GM12878 (cell line): ENCODE measurements at regions not wholly inside any gene's neighbourhood (a gene's known extent, or its start where the extent isn't known, plus 50 kb on each side); places are given as distances from the start of the nearest gene placed in this dataset.

Experiments used
- ATAC-seq: fragments of 200-7000 bp; cut with Tn5 transposase; 3 replicates; pipeline ENCODE4 v1.9.1; 2020; ENCODE audit warnings: mild to moderate bottlenecking, moderate library complexity
- BruUV-seq: library from RNA; stranded (reverse); fragments of 400-500 nt; replicated peaks from 2 replicates; lab custom pipeline; 2021; lab: Mats Ljungman, UMichigan
- CTCF ChIA-PET: fragments of 300-600 bp; sonication (Branson Sonifier 250); formaldehyde crosslinking; extraction: SDS; loops from one replicate; lab custom pipeline; 2021; ENCODE audit warnings: inconsistent platforms; lab: Yijun Ruan, JAX
- POLR2A ChIA-PET: fragments of 350-600 bp; formaldehyde crosslinking; extraction: SDS; loops from one replicate; lab custom pipeline; 2021; ENCODE audit warnings: inconsistent platforms; lab: Charles Lee
- RAD21 ChIA-PET: fragments of 300-600 bp; sonication (Branson Sonifier 250); formaldehyde crosslinking; loops from one replicate; lab custom pipeline; 2023; ENCODE audit warnings: antibody characterized with exemption; ENCODE audit not compliant: unreplicated experiment; lab: Charles Lee
- SMC1A ChIA-PET: fragments of 300-600 bp; sonication (Branson Sonifier 250); formaldehyde crosslinking; loops from one replicate; lab custom pipeline; 2023; ENCODE audit not compliant: unreplicated experiment, uncharacterized antibody; lab: Charles Lee
- DNase-seq: peaks from one replicate; pipeline ENCODE4 v3.0.0-alpha.2; 2011; ENCODE audit warnings: low read depth, low spot score
- FAIRE-seq: peaks from 3 replicates; lab custom pipeline; 2011; peaks lifted over from hg19 to GRCh38; lab: Jason Lieb, UNC
- H2AFZ ChIP-seq: 2 replicates; pipeline ENCODE4 v1.6.0; 2011; ENCODE audit warnings: low read depth, low read length, control low read depth; ENCODE audit not compliant: control insufficient read depth
- H3K27ac ChIP-seq: 2 replicates; pipeline ENCODE4 v1.5.1; 2011; ENCODE audit warnings: control low read depth; ENCODE audit not compliant: control insufficient read depth, insufficient read depth
- H3K27me3 ChIP-seq, 2 experiments: replicated peaks in 1 of 2; 2 replicates each; pipeline versions ENCODE4 v1.6.0 to v1.6.1; 2011; ENCODE audit warnings: low read length in 1 of 2; ENCODE audit not compliant: control insufficient read depth in 2 of 2, insufficient read depth in 2 of 2
- H3K36me3 ChIP-seq, 2 experiments: 2 replicates each; pipeline ENCODE4 v1.5.1; 2011; ENCODE audit warnings: low read length in 1 of 2; ENCODE audit not compliant: control insufficient read depth in 2 of 2, insufficient read depth in 2 of 2
- H3K4me1 ChIP-seq: 2 replicates; pipeline ENCODE4 v1.6.1; 2011; ENCODE audit warnings: mild to moderate bottlenecking, low read length, moderate library complexity, mixed read lengths; ENCODE audit not compliant: control insufficient read depth, insufficient read depth
- H3K4me2 ChIP-seq: 2 replicates; pipeline ENCODE4 v1.6.0; 2011; ENCODE audit warnings: control low read depth; ENCODE audit not compliant: control insufficient read depth, insufficient read depth
- H3K4me3 ChIP-seq: fragments of 200-600 bp; sonication (generic); 2 replicates; pipeline ENCODE4 v1.5.1; 2016
- H3K79me2 ChIP-seq: 2 replicates; pipeline ENCODE4 v1.6.0; 2011; ENCODE audit warnings: low read length; ENCODE audit not compliant: control insufficient read depth, insufficient read depth
- H3K9ac ChIP-seq: 2 replicates; pipeline ENCODE4 v1.8.0; 2011; ENCODE audit warnings: low read length, control low read depth, mixed read lengths; ENCODE audit not compliant: control insufficient read depth, insufficient read depth
- H3K9me3 ChIP-seq: replicated peaks from 3 replicates; pipeline ENCODE4 v1.5.1; 2011; ENCODE audit warnings: mild to moderate bottlenecking, low read length; ENCODE audit not compliant: control insufficient read depth, insufficient read depth
- H4K20me1 ChIP-seq: 2 replicates; pipeline ENCODE4 v1.6.0; 2011; ENCODE audit not compliant: control insufficient read depth, insufficient read depth
- EED ChIP-seq: sonication (generic); IDR thresholded peaks from 2 replicates; pipeline ENCODE4 v1.6.1; 2016; ENCODE audit warnings: antibody characterized with exemption, low read depth
- EGR1 ChIP-seq, 2 experiments: IDR thresholded peaks; 1 replicate in 1 of 2; 2 replicates in 1 of 2; pipeline ENCODE4 v1.6.1; 2011 to 2012; ENCODE audit warnings: low read depth in 2 of 2, low read length in 2 of 2, borderline replicate concordance in 1 of 2, mild to moderate bottlenecking in 1 of 2, moderate library complexity in 1 of 2
- ESRRA ChIP-seq: IDR thresholded peaks from 2 replicates; pipeline ENCODE4 v1.6.1; 2012; ENCODE audit warnings: mild to moderate bottlenecking, low read length, improper control_type of control experiment
- EZH2 ChIP-seq: IDR thresholded peaks from 2 replicates; pipeline ENCODE4 v1.6.1; 2012; ENCODE audit warnings: low read depth, mild to moderate bottlenecking, control low read depth, inconsistent platforms, low read length, borderline replicate concordance; ENCODE audit not compliant: control insufficient read depth
- FOS ChIP-seq: IDR thresholded peaks from 3 replicates; pipeline ENCODE4 v1.6.1; 2011; ENCODE audit warnings: borderline replicate concordance; ENCODE audit not compliant: insufficient read length; ENCODE audit errors: extremely low read depth
- GATAD2B ChIP-seq: fragments of 450-650 bp; conservative IDR thresholded peaks from 2 replicates; pipeline ENCODE4 v1.6.1; 2017; ENCODE audit warnings: low read depth, mild to moderate bottlenecking, moderate library complexity
- HCFC1 ChIP-seq: fragments of 150-350 bp; IDR thresholded peaks from 2 replicates; pipeline ENCODE4 v1.6.1; 2014; ENCODE audit warnings: low read length
- KLF5 ChIP-seq: fragments of 450-650 bp; IDR thresholded peaks from 2 replicates; pipeline ENCODE4 v1.6.1; 2014; ENCODE audit warnings: mild to moderate bottlenecking; ENCODE audit not compliant: partially characterized antibody
- NBN ChIP-seq: fragments of 450-650 bp; IDR thresholded peaks from 2 replicates; pipeline ENCODE4 v1.6.1; 2016
- PAX8 ChIP-seq: fragments of 450-650 bp; IDR thresholded peaks from 2 replicates; pipeline ENCODE4 v1.6.1; 2017; ENCODE audit warnings: mild to moderate bottlenecking, moderate library complexity
- POLR2A ChIP-seq: IDR thresholded peaks from 2 replicates; pipeline ENCODE4 v1.6.1; 2011; ENCODE audit warnings: low read depth, mild to moderate bottlenecking, low read length
- POLR2AphosphoS2 ChIP-seq: IDR thresholded peaks from 2 replicates; pipeline ENCODE4 v1.6.1; 2011; ENCODE audit warnings: low read depth, mild to moderate bottlenecking, low read length, improper control_type of control experiment, moderate library complexity
- RCOR1 ChIP-seq: conservative IDR thresholded peaks from 2 replicates; pipeline ENCODE4 v1.6.1; 2012; ENCODE audit warnings: low read depth, low read length, improper control_type of control experiment
- RFX5 ChIP-seq: IDR thresholded peaks from 2 replicates; pipeline ENCODE4 v1.6.1; 2011; ENCODE audit warnings: low read depth, low read length, improper control_type of control experiment
- SUZ12 ChIP-seq: fragments of 200-600 bp; sonication (generic); IDR thresholded peaks from one replicate; pipeline ENCODE4 v1.6.1; 2018; ENCODE audit warnings: antibody characterized with exemption, mild to moderate bottlenecking; ENCODE audit not compliant: unreplicated experiment
- WGBS: methylation state at CpG from one replicate; pipeline ENCODE4 v1.1.6; 2016; ENCODE audit warnings: low lambda C conversion rate; ENCODE audit not compliant: insufficient replicate concordance, insufficient coverage; ENCODE audit errors: missing lambda C conversion rate; 5-methylcytosine and 5-hydroxymethylcytosine counted together
- in situ Hi-C: fragments of 300-500 bp; cut with MboI; formaldehyde crosslinking; loops from 9 replicates; pipeline ENCODE4 v1.14.3; 2018; ENCODE audit warnings: mixed read lengths
- intact Hi-C: fragments of 100-400 bp; cut with micrococcal nuclease; formaldehyde crosslinking; loops from one replicate; pipeline ENCODE4 v1.14.2; 2022; ENCODE audit not compliant: unreplicated experiment
- TF ChIP-seq, protein P1 (sequence below): fragments of 150-350 bp; IDR thresholded peaks from 2 replicates; pipeline ENCODE4 v1.6.1; 2016; ENCODE audit warnings: low read depth, low read length
- TF ChIP-seq, protein P2 (sequence below): fragments of 450-650 bp; IDR thresholded peaks from 2 replicates; pipeline ENCODE4 v1.6.1; 2018; ENCODE audit warnings: borderline replicate concordance, mild to moderate bottlenecking; ENCODE audit not compliant: partially characterized antibody
- TF ChIP-seq, protein P3 (sequence below): fragments of 450-650 bp; IDR thresholded peaks from 2 replicates; pipeline ENCODE4 v1.6.1; 2018; ENCODE audit warnings: mild to moderate bottlenecking, low read depth, moderate library complexity; ENCODE audit not compliant: partially characterized antibody

DNA sequence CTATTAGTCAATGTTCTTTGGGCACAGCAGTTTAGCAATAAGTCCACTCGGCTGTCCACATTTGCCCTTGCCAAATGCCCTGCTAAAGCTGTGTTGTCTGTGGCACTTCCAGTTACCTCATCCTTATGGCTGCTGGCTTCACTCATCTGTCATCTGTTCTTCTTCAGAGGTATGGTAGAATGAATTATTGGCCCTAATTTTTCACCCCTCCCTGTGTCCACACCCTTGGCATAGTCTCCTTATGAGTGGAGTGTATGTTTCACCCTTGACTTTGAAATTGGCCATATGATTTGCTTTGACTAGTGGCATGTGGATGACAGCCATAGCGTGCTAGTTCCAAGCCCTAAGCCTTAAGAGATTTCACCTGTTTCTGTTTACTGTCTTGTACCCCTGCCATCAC is 72.1 kb upstream of the EPHB1 start:
- in situ Hi-C loops, result no loop called here
- no peak for TF ChIP-seq POLR2AphosphoS2
- TF ChIP-seq, protein P1, sequence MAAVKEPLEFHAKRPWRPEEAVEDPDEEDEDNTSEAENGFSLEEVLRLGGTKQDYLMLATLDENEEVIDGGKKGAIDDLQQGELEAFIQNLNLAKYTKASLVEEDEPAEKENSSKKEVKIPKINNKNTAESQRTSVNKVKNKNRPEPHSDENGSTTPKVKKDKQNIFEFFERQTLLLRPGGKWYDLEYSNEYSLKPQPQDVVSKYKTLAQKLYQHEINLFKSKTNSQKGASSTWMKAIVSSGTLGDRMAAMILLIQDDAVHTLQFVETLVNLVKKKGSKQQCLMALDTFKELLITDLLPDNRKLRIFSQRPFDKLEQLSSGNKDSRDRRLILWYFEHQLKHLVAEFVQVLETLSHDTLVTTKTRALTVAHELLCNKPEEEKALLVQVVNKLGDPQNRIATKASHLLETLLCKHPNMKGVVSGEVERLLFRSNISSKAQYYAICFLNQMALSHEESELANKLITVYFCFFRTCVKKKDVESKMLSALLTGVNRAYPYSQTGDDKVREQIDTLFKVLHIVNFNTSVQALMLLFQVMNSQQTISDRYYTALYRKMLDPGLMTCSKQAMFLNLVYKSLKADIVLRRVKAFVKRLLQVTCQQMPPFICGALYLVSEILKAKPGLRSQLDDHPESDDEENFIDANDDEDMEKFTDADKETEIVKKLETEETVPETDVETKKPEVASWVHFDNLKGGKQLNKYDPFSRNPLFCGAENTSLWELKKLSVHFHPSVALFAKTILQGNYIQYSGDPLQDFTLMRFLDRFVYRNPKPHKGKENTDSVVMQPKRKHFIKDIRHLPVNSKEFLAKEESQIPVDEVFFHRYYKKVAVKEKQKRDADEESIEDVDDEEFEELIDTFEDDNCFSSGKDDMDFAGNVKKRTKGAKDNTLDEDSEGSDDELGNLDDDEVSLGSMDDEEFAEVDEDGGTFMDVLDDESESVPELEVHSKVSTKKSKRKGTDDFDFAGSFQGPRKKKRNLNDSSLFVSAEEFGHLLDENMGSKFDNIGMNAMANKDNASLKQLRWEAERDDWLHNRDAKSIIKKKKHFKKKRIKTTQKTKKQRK, result no peak
- TF ChIP-seq, protein P2, sequence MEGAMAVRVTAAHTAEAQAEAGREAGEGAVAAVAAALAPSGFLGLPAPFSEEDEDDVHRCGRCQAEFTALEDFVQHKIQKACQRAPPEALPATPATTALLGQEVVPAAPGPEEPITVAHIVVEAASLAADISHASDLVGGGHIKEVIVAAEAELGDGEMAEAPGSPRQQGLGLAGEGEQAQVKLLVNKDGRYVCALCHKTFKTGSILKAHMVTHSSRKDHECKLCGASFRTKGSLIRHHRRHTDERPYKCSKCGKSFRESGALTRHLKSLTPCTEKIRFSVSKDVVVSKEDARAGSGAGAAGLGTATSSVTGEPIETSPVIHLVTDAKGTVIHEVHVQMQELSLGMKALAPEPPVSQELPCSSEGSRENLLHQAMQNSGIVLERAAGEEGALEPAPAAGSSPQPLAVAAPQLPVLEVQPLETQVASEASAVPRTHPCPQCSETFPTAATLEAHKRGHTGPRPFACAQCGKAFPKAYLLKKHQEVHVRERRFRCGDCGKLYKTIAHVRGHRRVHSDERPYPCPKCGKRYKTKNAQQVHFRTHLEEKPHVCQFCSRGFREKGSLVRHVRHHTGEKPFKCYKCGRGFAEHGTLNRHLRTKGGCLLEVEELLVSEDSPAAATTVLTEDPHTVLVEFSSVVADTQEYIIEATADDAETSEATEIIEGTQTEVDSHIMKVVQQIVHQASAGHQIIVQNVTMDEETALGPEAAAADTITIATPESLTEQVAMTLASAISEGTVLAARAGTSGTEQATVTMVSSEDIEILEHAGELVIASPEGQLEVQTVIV, result no peak
- no peak for TF ChIP-seq EGR1 (IDR thresholded peaks at IDR 0.05; ENCODE audit: borderline replicate concordance in 1 of 2, low read depth in 2 of 2, low read length in 2 of 2)
- no peak for TF ChIP-seq RFX5
- no peak for TF ChIP-seq ESRRA
- no peak for TF ChIP-seq KLF5
- TF ChIP-seq SUZ12, result no peak
- TF ChIP-seq RCOR1, result no peak
- no peak for TF ChIP-seq EED
- no peak for TF ChIP-seq EZH2
- no peak for TF ChIP-seq NBN
- no peak for TF ChIP-seq HCFC1
- TF ChIP-seq, protein P3, sequence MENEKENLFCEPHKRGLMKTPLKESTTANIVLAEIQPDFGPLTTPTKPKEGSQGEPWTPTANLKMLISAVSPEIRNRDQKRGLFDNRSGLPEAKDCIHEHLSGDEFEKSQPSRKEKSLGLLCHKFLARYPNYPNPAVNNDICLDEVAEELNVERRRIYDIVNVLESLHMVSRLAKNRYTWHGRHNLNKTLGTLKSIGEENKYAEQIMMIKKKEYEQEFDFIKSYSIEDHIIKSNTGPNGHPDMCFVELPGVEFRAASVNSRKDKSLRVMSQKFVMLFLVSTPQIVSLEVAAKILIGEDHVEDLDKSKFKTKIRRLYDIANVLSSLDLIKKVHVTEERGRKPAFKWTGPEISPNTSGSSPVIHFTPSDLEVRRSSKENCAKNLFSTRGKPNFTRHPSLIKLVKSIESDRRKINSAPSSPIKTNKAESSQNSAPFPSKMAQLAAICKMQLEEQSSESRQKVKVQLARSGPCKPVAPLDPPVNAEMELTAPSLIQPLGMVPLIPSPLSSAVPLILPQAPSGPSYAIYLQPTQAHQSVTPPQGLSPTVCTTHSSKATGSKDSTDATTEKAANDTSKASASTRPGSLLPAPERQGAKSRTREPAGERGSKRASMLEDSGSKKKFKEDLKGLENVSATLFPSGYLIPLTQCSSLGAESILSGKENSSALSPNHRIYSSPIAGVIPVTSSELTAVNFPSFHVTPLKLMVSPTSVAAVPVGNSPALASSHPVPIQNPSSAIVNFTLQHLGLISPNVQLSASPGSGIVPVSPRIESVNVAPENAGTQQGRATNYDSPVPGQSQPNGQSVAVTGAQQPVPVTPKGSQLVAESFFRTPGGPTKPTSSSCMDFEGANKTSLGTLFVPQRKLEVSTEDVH, result no peak
- TF ChIP-seq GATAD2B, result no peak
- TF ChIP-seq POLR2A, result no peak
- no peak for TF ChIP-seq FOS
- TF ChIP-seq PAX8, result no peak
- TF ChIP-seq, all 136 proteins: peak for 0

More for the DNA sequence above, 72.1 kb upstream of the EPHB1 start:
- Histone ChIP-seq H4K20me1 (no peaks in the 10 kb centered on the region), H3K27ac (no peak overlapping the region), H3K4me1 (no peaks in the 10 kb centered on the region), H3K27me3 (no peaks in the 10 kb centered on the region; a peak in 1 of 4 replicates), H3K4me2 (no peak overlapping the region), H3K79me2 (no peaks in the 10 kb centered on the region), H3K4me3 (no peak overlapping the region), H3K36me3 (no peaks in the 10 kb centered on the region), H3K9me3 (no peaks in the 10 kb centered on the region), H2AFZ (no peak overlapping the region), H3K9ac (no peak overlapping the region)
- SMC1A ChIA-PET, result interaction anchor here (0.7 kb wide), 1 partner anchor 118 kb away, joined by 4 read pairs; no protein-coding TSS in a partner anchor
- intact Hi-C loops, result no loop called here
- CTCF ChIA-PET, result no interaction called here
- RAD21 ChIA-PET, result no interaction called here
- DNase-seq, result no peak
- no peak for FAIRE-seq
- no TSS peak for BruUV-seq
- 0% methylated on average over 2 of the region's 2 CpGs for WGBS
- POLR2A ChIA-PET, result no interaction called here
- no peak for ATAC-seq
